HG03097 (cell line): ENCODE measurements at regions not wholly inside any gene's neighbourhood (a gene's known extent, or its start where the extent isn't known, plus 50 kb on each side); places are given as distances from the start of the nearest gene placed in this dataset.
"Not testable (repeated sequence)": the region's sequence is repeated elsewhere in the genome, so short reads cannot be mapped to it uniquely, and the experiment has no call there.

Source experiments
- ATAC-seq: cut with Tn5 transposase; IDR thresholded peaks from one replicate; pipeline ENCODE4 v1.9.1; 2021; ENCODE audit not compliant: unreplicated experiment, low FRiP score

GRCh38 chr2:45123065-45123464, 113.8 kb upstream of the SIX2 start:
- no peak for ATAC-seq

- no peak for ATAC-seq
Observed at GRCh38 chr2:45121236-45121927, 112.1 kb upstream of the SIX2 start.

GRCh38 chr2:45120546-45120945, 111.3 kb upstream of the SIX2 start:
- ATAC-seq, result no peak

GRCh38 chr2:45119855-45120254, 110.6 kb upstream of the SIX2 start:
- no peak for ATAC-seq

GRCh38 chr2:45119038-45119437, 109.8 kb upstream of the SIX2 start:
- no peak for ATAC-seq

- ATAC-seq, result no peak
Observed at GRCh38 chr2:45117383-45117782, 108.1 kb upstream of the SIX2 start.

- ATAC-seq, result no peak
Observed at GRCh38 chr2:45115181-45115580, 105.9 kb upstream of the SIX2 start.

GRCh38 chr2:45114221-45114955, 105.1 kb upstream of the SIX2 start:
- no peak for ATAC-seq

GRCh38 chr2:45112750-45113149, 103.5 kb upstream of the SIX2 start:
- ATAC-seq, result no peak

GRCh38 chr2:45105050-45105582, 95.9 kb upstream of the SIX2 start:
- no peak for ATAC-seq

- no peak for ATAC-seq
Observed at GRCh38 chr2:45104429-45104828, 95.2 kb upstream of the SIX2 start.

GRCh38 chr2:45103351-45104345, 94.4 kb upstream of the SIX2 start:
- no peak for ATAC-seq

- no peak for ATAC-seq
Observed at GRCh38 chr2:45102579-45103117, 93.4 kb upstream of the SIX2 start.

- ATAC-seq, result no peak
Observed at GRCh38 chr2:45102141-45102540, 92.9 kb upstream of the SIX2 start.

GRCh38 chr2:45096996-45097395, 87.7 kb upstream of the SIX2 start:
- ATAC-seq, result no peak

- ATAC-seq, result not testable (repeated sequence)
Observed at GRCh38 chr2:45096038-45096437, 86.8 kb upstream of the SIX2 start.

GRCh38 chr2:45093663-45094062, 84.4 kb upstream of the SIX2 start:
- ATAC-seq, result no peak

GRCh38 chr2:45093181-45093580, 83.9 kb upstream of the SIX2 start:
- no peak for ATAC-seq

GRCh38 chr2:45089554-45090261, 80.5 kb upstream of the SIX2 start:
- ATAC-seq, result no peak

GRCh38 chr2:45085487-45085886, 76.2 kb upstream of the SIX2 start:
- no peak for ATAC-seq
